ENCODE measurements at regions not wholly inside any gene's neighbourhood (a gene's known extent, or its start where the extent isn't known, plus 50 kb on each side); places are given as distances from the start of the nearest gene placed in this dataset.

- TF ChIP-seq ZFP30 (CRISPR knock-in tag; IDR thresholded peaks at IDR 0.05) (no peak), CREB5 (CRISPR knock-in tag; IDR thresholded peaks at IDR 0.05; ENCODE audit: low read depth) (no peak), PATZ1 (CRISPR knock-in tag; IDR thresholded peaks at IDR 0.05; ENCODE audit: borderline replicate concordance) (no peak), ZNF70 (CRISPR knock-in tag; IDR thresholded peaks at IDR 0.05) (no peak), ESRRG (CRISPR knock-in tag; IDR thresholded peaks at IDR 0.05) (no peak), POU6F1 (CRISPR knock-in tag; IDR thresholded peaks at IDR 0.05; ENCODE audit: borderline replicate concordance, low read depth) (no peak), ISL1 (CRISPR knock-in tag; IDR thresholded peaks at IDR 0.05) (no peak), ZFP3 (CRISPR knock-in tag; IDR thresholded peaks at IDR 0.05) (no peak), SNAI2 (CRISPR knock-in tag; IDR thresholded peaks at IDR 0.05) (no peak), RARB (CRISPR knock-in tag; IDR thresholded peaks at IDR 0.05) (no peak), TCF4 (CRISPR knock-in tag; IDR thresholded peaks at IDR 0.05; ENCODE audit: borderline replicate concordance) (no peak), TOX (CRISPR knock-in tag; IDR thresholded peaks at IDR 0.05; ENCODE audit: borderline replicate concordance) (no peak), TSHZ2 (CRISPR knock-in tag; IDR thresholded peaks at IDR 0.05) (no peak), CSDC2 (CRISPR knock-in tag; IDR thresholded peaks at IDR 0.05) (no peak)
Measured at GRCh38 chr2:60054571-60055340, 498.7 kb downstream of the BCL11A start.
